ELR (cell line): ENCODE measurements at regions not wholly inside any gene's neighbourhood (a gene's known extent, or its start where the extent isn't known, plus 50 kb on each side); places are given as distances from the start of the nearest gene placed in this dataset.
"Not testable (repeated sequence)": the region's sequence is repeated elsewhere in the genome, so short reads cannot be mapped to it uniquely, and the experiment has no call there.

Source experiments
- DNase-seq: peaks from one replicate; pipeline ENCODE4 v3.0.0-alpha.2; 2015; ENCODE audit warnings: low read depth

GRCh38 chr3:15993660-15994059 is 180.8 kb upstream of the GALNT15 start:
- not testable (repeated sequence) for DNase-seq

GRCh38 chr3:15996496-15996895 is 178.0 kb upstream of the GALNT15 start:
- not testable (repeated sequence) for DNase-seq

GRCh38 chr3:15997274-15997943 is 177.1 kb upstream of the GALNT15 start:
- DNase-seq: no peak

GRCh38 chr3:15998911-15999310 is 175.6 kb upstream of the GALNT15 start:
- DNase-seq: no peak

- no peak for DNase-seq
These were observed 169.7 kb upstream of the GALNT15 start for GRCh38 chr3:16004812-16005211.

GRCh38 chr3:16011376-16011775 is 163.1 kb upstream of the GALNT15 start:
- DNase-seq: peak; percentile 47

GRCh38 chr3:16012086-16012485 is 162.4 kb upstream of the GALNT15 start:
- DNase-seq: peak; percentile 79

- DNase-seq: peak; percentile 67
These were observed 160.9 kb upstream of the GALNT15 start for GRCh38 chr3:16013568-16013967.

- not testable (repeated sequence) for DNase-seq
These were observed 152.7 kb upstream of the GALNT15 start for GRCh38 chr3:16021801-16022200.

GRCh38 chr3:16023881-16024280 is 150.6 kb upstream of the GALNT15 start:
- not testable (repeated sequence) for DNase-seq

- no peak for DNase-seq
These were observed 149.9 kb upstream of the GALNT15 start for GRCh38 chr3:16024548-16024947.

- DNase-seq: no peak
These were observed 147.7 kb upstream of the GALNT15 start for GRCh38 chr3:16026753-16027152.

- peak; percentile 60 for DNase-seq
These were observed 145.9 kb upstream of the GALNT15 start for GRCh38 chr3:16028604-16029003.

- DNase-seq: no peak
These were observed 144.1 kb upstream of the GALNT15 start for GRCh38 chr3:16030342-16030741.

- no peak for DNase-seq
These were observed 143.0 kb upstream of the GALNT15 start for GRCh38 chr3:16031434-16031833.

GRCh38 chr3:16033889-16034687 is 140.4 kb upstream of the GALNT15 start:
- peak; percentile 61 for DNase-seq

- DNase-seq: no peak
These were observed 133.5 kb upstream of the GALNT15 start for GRCh38 chr3:16040991-16041390.

GRCh38 chr3:16048435-16049318 is 125.8 kb upstream of the GALNT15 start:
- peak; percentile 84 for DNase-seq

- no peak for DNase-seq
These were observed 123.6 kb upstream of the GALNT15 start for GRCh38 chr3:16050641-16051467.

- no peak for DNase-seq
These were observed 122.8 kb upstream of the GALNT15 start for GRCh38 chr3:16051691-16052090.

- no peak for DNase-seq
These were observed 121.5 kb upstream of the GALNT15 start for GRCh38 chr3:16052964-16053363.

- DNase-seq: no peak
These were observed 120.7 kb upstream of the GALNT15 start for GRCh38 chr3:16053794-16054193.
